IgD-negative memory B cell (primary cell): ENCODE measurements at regions not wholly inside any gene's neighbourhood (a gene's known extent, or its start where the extent isn't known, plus 50 kb on each side); places are given as distances from the start of the nearest gene placed in this dataset.
A peak's percentile ranks its signal among the peaks of the same experiment; 100 is the strongest.

Experiments used
- H3K27ac Mint-ChIP-seq, 3 donors: one replicate each; pipeline ENCODE4 v1.8.0; 2020 to 2022; ENCODE audit warnings: mild to moderate bottlenecking in 3 of 3, mixed read lengths in 3 of 3, moderate library complexity in 1 of 3
- H3K27me3 Mint-ChIP-seq: one replicate; pipeline ENCODE4 v1.8.0; 2021; ENCODE audit warnings: mixed read lengths
- H3K36me3 Mint-ChIP-seq: one replicate; pipeline ENCODE4 v1.8.0; 2020; ENCODE audit warnings: mild to moderate bottlenecking, mixed read lengths
- H3K4me1 Mint-ChIP-seq, 3 donors: one replicate each; pipeline ENCODE4 v1.8.0; 2020 to 2022; ENCODE audit warnings: mixed read lengths in 3 of 3, mild to moderate bottlenecking in 1 of 3
- H3K4me3 Mint-ChIP-seq, 4 donors: one replicate each; pipeline ENCODE4 v1.8.0; 2020 to 2022; ENCODE audit warnings: mild to moderate bottlenecking in 4 of 4, mixed read lengths in 4 of 4, moderate library complexity in 3 of 4
- H3K9me3 Mint-ChIP-seq, 3 donors: one replicate each; pipeline ENCODE4 v1.8.0; 2020 to 2021; ENCODE audit warnings: mixed read lengths in 3 of 3, mild to moderate bottlenecking in 1 of 3

GRCh38 chr4:85298037-85298436 lies 176.9 kb upstream of the ARHGAP24 start:
- Mint-ChIP-seq H3K4me3 (no peak overlapping the region), H3K36me3 (no peaks in the 10 kb centered on the region), H3K27ac (no peak overlapping the region)

GRCh38 chr4:85302193-85302736 lies 172.7 kb upstream of the ARHGAP24 start:
- H3K9me3 Mint-ChIP-seq = no peaks in the 10 kb centered on the region
- H3K36me3 Mint-ChIP-seq = no peaks in the 10 kb centered on the region
- H3K27me3 Mint-ChIP-seq = peaks cover 2% of the 10 kb centered on the region
- peaks cover 0 to 4% (median 2%) of the 10 kb centered on the region in 3 donors for H3K4me1 Mint-ChIP-seq
- no peak overlapping the region for H3K4me3 Mint-ChIP-seq
- no peak overlapping the region for H3K27ac Mint-ChIP-seq

More at GRCh38 chr4:85298037-85298436, 176.9 kb upstream of the ARHGAP24 start:
- H3K27me3 Mint-ChIP-seq = peaks cover under 1% of the 10 kb centered on the region
- H3K4me1 Mint-ChIP-seq = no peaks in the 10 kb centered on the region
- H3K9me3 Mint-ChIP-seq = peaks cover 0 to 7% (median 0%) of the 10 kb centered on the region in 3 donors

- H3K27me3 Mint-ChIP-seq = peaks cover 2% of the 10 kb centered on the region
- no peak overlapping the region for H3K4me3 Mint-ChIP-seq
- no peaks in the 10 kb centered on the region for H3K9me3 Mint-ChIP-seq
- H3K27ac Mint-ChIP-seq = no peak overlapping the region
- peaks cover 0 to 4% (median 2%) of the 10 kb centered on the region in 3 donors for H3K4me1 Mint-ChIP-seq
- H3K36me3 Mint-ChIP-seq = no peaks in the 10 kb centered on the region
Observed at GRCh38 chr4:85302756-85303155, 172.2 kb upstream of the ARHGAP24 start.

- H3K4me3 Mint-ChIP-seq = peak overlapping the region in 1 of 4 donors; percentile 27
- peaks cover 3% of the 10 kb centered on the region for H3K36me3 Mint-ChIP-seq
- no peaks in the 10 kb centered on the region for H3K27me3 Mint-ChIP-seq
- no peak overlapping the region for H3K27ac Mint-ChIP-seq
- peaks cover 3 to 26% (median 26%) of the 10 kb centered on the region in 3 donors for H3K9me3 Mint-ChIP-seq
- H3K4me1 Mint-ChIP-seq = peaks cover 0 to 2% (median 0%) of the 10 kb centered on the region in 3 donors
Observed at GRCh38 chr4:85318415-85318814, 156.5 kb upstream of the ARHGAP24 start.

- Mint-ChIP-seq H3K4me1 (peaks cover 0 to 6% (median 2%) of the 10 kb centered on the region in 3 donors), H3K36me3 (peaks cover 4% of the 10 kb centered on the region), H3K9me3 (peaks cover 3 to 4% (median 4%) of the 10 kb centered on the region in 3 donors), H3K27ac (no peak overlapping the region), H3K27me3 (peaks cover 7% of the 10 kb centered on the region), H3K4me3 (no peak overlapping the region)
Observed at GRCh38 chr4:85358831-85359230, 116.1 kb upstream of the ARHGAP24 start.

GRCh38 chr4:85362550-85362949 lies 112.4 kb upstream of the ARHGAP24 start:
- H3K4me1 Mint-ChIP-seq = peaks cover 2 to 6% (median 5%) of the 10 kb centered on the region in 3 donors
- H3K36me3 Mint-ChIP-seq = no peaks in the 10 kb centered on the region
- H3K4me3 Mint-ChIP-seq = no peak overlapping the region
- no peak overlapping the region for H3K27ac Mint-ChIP-seq
- peaks cover 7% of the 10 kb centered on the region for H3K27me3 Mint-ChIP-seq
- peaks cover 0 to 4% (median 3%) of the 10 kb centered on the region in 3 donors for H3K9me3 Mint-ChIP-seq

GRCh38 chr4:85367815-85368214 lies 107.1 kb upstream of the ARHGAP24 start:
- Mint-ChIP-seq H3K9me3 (no peaks in the 10 kb centered on the region), H3K4me3 (no peak overlapping the region), H3K27ac (peak overlapping the region in 1 of 3 donors; percentile 71), H3K4me1 (peaks cover 16 to 27% (median 27%) of the 10 kb centered on the region in 3 donors), H3K36me3 (no peaks in the 10 kb centered on the region), H3K27me3 (no peaks in the 10 kb centered on the region)

GRCh38 chr4:85368240-85368639 lies 106.7 kb upstream of the ARHGAP24 start:
- H3K4me3 Mint-ChIP-seq = no peak overlapping the region
- no peaks in the 10 kb centered on the region for H3K36me3 Mint-ChIP-seq
- peak overlapping the region; percentile 64 to 91 (median 83) for H3K27ac Mint-ChIP-seq
- H3K9me3 Mint-ChIP-seq = no peaks in the 10 kb centered on the region
- H3K4me1 Mint-ChIP-seq = peaks cover 16 to 27% (median 27%) of the 10 kb centered on the region in 3 donors
- H3K27me3 Mint-ChIP-seq = no peaks in the 10 kb centered on the region

- Mint-ChIP-seq H3K4me1 (peaks cover 16 to 27% (median 27%) of the 10 kb centered on the region in 3 donors), H3K9me3 (no peaks in the 10 kb centered on the region), H3K27me3 (no peaks in the 10 kb centered on the region), H3K36me3 (no peaks in the 10 kb centered on the region), H3K27ac (peak overlapping the region; percentile 64 to 91 (median 83)), H3K4me3 (peak overlapping the region; percentile 23 to 74 (median 51))
Observed at GRCh38 chr4:85368932-85369331, 106.0 kb upstream of the ARHGAP24 start.

- Mint-ChIP-seq H3K36me3 (no peaks in the 10 kb centered on the region), H3K4me3 (peak overlapping the region in 2 of 4 donors; percentile 22 to 88), H3K9me3 (no peaks in the 10 kb centered on the region), H3K27ac (peak overlapping the region; percentile 64 to 90 (median 83)), H3K4me1 (peaks cover 16 to 27% (median 27%) of the 10 kb centered on the region in 3 donors), H3K27me3 (no peaks in the 10 kb centered on the region)
Observed at GRCh38 chr4:85369703-85370380, 105.1 kb upstream of the ARHGAP24 start.

- Mint-ChIP-seq H3K27me3 (no peaks in the 10 kb centered on the region), H3K27ac (peak overlapping the region; percentile 64 to 90 (median 83)), H3K36me3 (no peaks in the 10 kb centered on the region), H3K4me1 (peaks cover 16 to 27% (median 27%) of the 10 kb centered on the region in 3 donors), H3K4me3 (peak overlapping the region in 2 of 4 donors; percentile 22 to 88), H3K9me3 (no peaks in the 10 kb centered on the region)
Observed at GRCh38 chr4:85370400-85371032, 104.4 kb upstream of the ARHGAP24 start.

GRCh38 chr4:85372966-85373365 lies 102.0 kb upstream of the ARHGAP24 start:
- H3K4me3 Mint-ChIP-seq = no peak overlapping the region
- H3K27ac Mint-ChIP-seq = no peak overlapping the region
- H3K9me3 Mint-ChIP-seq = no peaks in the 10 kb centered on the region
- no peaks in the 10 kb centered on the region for H3K36me3 Mint-ChIP-seq
- no peaks in the 10 kb centered on the region for H3K27me3 Mint-ChIP-seq
- peaks cover 16 to 27% (median 22%) of the 10 kb centered on the region in 3 donors for H3K4me1 Mint-ChIP-seq

GRCh38 chr4:85376285-85376684 lies 98.7 kb upstream of the ARHGAP24 start:
- Mint-ChIP-seq H3K27ac (no peak overlapping the region), H3K27me3 (no peaks in the 10 kb centered on the region), H3K4me1 (peaks cover 0 to 4% (median 2%) of the 10 kb centered on the region in 3 donors), H3K36me3 (no peaks in the 10 kb centered on the region), H3K9me3 (no peaks in the 10 kb centered on the region), H3K4me3 (no peak overlapping the region)

- Mint-ChIP-seq H3K27me3 (no peaks in the 10 kb centered on the region), H3K9me3 (peaks cover 0 to 2% (median 0%) of the 10 kb centered on the region in 3 donors), H3K4me3 (no peak overlapping the region), H3K36me3 (peaks cover 5% of the 10 kb centered on the region), H3K4me1 (peaks cover 0 to 4% (median 2%) of the 10 kb centered on the region in 3 donors), H3K27ac (no peak overlapping the region)
Observed at GRCh38 chr4:85381968-85382367, 93.0 kb upstream of the ARHGAP24 start.

GRCh38 chr4:85391071-85391470 lies 83.9 kb upstream of the ARHGAP24 start:
- H3K4me1 Mint-ChIP-seq = peaks cover 18 to 25% (median 24%) of the 10 kb centered on the region in 3 donors

More at GRCh38 chr4:85391071-85391470, 83.9 kb upstream of the ARHGAP24 start:
- Mint-ChIP-seq H3K36me3 (peaks cover 3% of the 10 kb centered on the region), H3K27me3 (no peaks in the 10 kb centered on the region), H3K9me3 (peaks cover 0 to 3% (median 0%) of the 10 kb centered on the region in 3 donors), H3K4me3 (no peak overlapping the region), H3K27ac (no peak overlapping the region)
